Endodermal cell (in vitro differentiated cells): ENCODE measurements at regions not wholly inside any gene's neighbourhood (a gene's known extent, or its start where the extent isn't known, plus 50 kb on each side); places are given as distances from the start of the nearest gene placed in this dataset.

Source experiments
- DNase-seq: peaks from one replicate; pipeline ENCODE4 v3.0.0-alpha.2; 2017
- H3K27ac ChIP-seq: 2 replicates; pipeline ENCODE4 v1.5.1; 2013; ENCODE audit warnings: mild to moderate bottlenecking, low read depth, low read length, moderate library complexity
- H3K27me3 ChIP-seq: 2 replicates; pipeline ENCODE4 v1.6.1; 2013; ENCODE audit warnings: mild to moderate bottlenecking, low read length, moderate library complexity; ENCODE audit not compliant: insufficient read depth, control insufficient read depth, poor library complexity, severe bottlenecking
- H3K36me3 ChIP-seq: 2 replicates; pipeline ENCODE4 v1.7.0; 2013; ENCODE audit warnings: mild to moderate bottlenecking, low read length, moderate library complexity; ENCODE audit not compliant: control insufficient read depth, insufficient read depth
- H3K4me1 ChIP-seq: one replicate; pipeline ENCODE4 v1.7.0; 2013; ENCODE audit warnings: low read length; ENCODE audit not compliant: control insufficient read depth, insufficient read depth
- H3K4me3 ChIP-seq: 2 replicates; pipeline ENCODE4 v1.5.1; 2013; ENCODE audit warnings: mild to moderate bottlenecking, low read length, moderate library complexity
- H3K9ac ChIP-seq: 2 replicates; pipeline ENCODE4 v1.6.1; 2013; ENCODE audit warnings: mild to moderate bottlenecking, low read length, moderate library complexity; ENCODE audit not compliant: poor library complexity, severe bottlenecking; ENCODE audit errors: extremely low read depth
- H3K9me3 ChIP-seq: 2 replicates; pipeline ENCODE4 v1.6.1; 2013; ENCODE audit warnings: mild to moderate bottlenecking, low read length, moderate library complexity; ENCODE audit not compliant: control insufficient read depth
- H3K27ac Mint-ChIP-seq: 2 replicates; pipeline ENCODE4 v1.8.0; 2020; ENCODE audit warnings: mixed read lengths
- H3K27me3 Mint-ChIP-seq: 2 replicates; pipeline ENCODE4 v1.8.0; 2021; ENCODE audit warnings: mild to moderate bottlenecking, mixed read lengths; ENCODE audit not compliant: insufficient read depth
- H3K36me3 Mint-ChIP-seq: 2 replicates; pipeline ENCODE4 v1.8.0; 2020; ENCODE audit warnings: low read depth, mixed read lengths
- H3K4me1 Mint-ChIP-seq: 2 replicates; pipeline ENCODE4 v1.8.0; 2020; ENCODE audit warnings: mixed read lengths
- H3K4me3 Mint-ChIP-seq: 2 replicates; pipeline ENCODE4 v1.8.0; 2020; ENCODE audit warnings: mild to moderate bottlenecking, moderate library complexity, mixed read lengths
- H3K9me3 Mint-ChIP-seq: 2 replicates; pipeline ENCODE4 v1.8.0; 2020; ENCODE audit warnings: mild to moderate bottlenecking, mixed read lengths
- WGBS, 2 experiments: methylation state at CpG; one replicate each; pipeline versions ENCODE4 v1.1.5 to v1.1.7; 2013; ENCODE audit warnings: missing lambda C conversion rate in 2 of 2, mixed read lengths in 1 of 2; ENCODE audit not compliant: insufficient coverage in 1 of 2, insufficient read length in 1 of 2; 5-methylcytosine and 5-hydroxymethylcytosine counted together
- TF ChIP-seq, protein P1 (sequence below): fragments of 200-600 bp; sonication (generic); conservative IDR thresholded peaks from 2 replicates; pipeline ENCODE4 v1.5.0; 2021; ENCODE audit warnings: antibody characterized with exemption, mild to moderate bottlenecking

DNA sequence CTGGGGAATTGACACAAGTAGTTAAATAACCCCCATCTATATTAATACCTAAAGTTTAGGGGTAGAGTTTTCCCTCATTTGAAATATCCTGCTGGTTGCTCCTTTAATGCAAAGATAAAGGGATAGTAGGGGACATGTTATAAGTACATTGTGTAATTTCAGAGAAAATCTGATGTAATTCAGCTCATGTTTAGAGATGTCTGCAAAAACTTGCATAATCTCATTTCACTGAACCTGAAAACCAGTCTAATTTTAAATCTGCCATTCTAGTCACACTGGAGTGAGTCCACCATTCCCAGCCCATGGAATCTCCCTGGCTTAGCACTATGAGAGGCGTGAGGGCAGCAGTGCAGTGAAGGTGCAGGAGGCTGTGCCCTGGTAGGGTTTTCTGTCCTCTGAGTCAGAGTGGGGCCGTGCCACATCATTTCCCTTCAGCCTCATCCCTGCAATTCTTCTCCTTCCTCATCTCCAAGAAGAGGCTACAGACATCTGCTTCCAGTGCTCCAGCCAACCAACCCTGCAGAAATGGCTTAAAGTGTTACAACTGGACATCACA lies 246.3 kb upstream of the UMPS start:
- TF ChIP-seq, protein P1, sequence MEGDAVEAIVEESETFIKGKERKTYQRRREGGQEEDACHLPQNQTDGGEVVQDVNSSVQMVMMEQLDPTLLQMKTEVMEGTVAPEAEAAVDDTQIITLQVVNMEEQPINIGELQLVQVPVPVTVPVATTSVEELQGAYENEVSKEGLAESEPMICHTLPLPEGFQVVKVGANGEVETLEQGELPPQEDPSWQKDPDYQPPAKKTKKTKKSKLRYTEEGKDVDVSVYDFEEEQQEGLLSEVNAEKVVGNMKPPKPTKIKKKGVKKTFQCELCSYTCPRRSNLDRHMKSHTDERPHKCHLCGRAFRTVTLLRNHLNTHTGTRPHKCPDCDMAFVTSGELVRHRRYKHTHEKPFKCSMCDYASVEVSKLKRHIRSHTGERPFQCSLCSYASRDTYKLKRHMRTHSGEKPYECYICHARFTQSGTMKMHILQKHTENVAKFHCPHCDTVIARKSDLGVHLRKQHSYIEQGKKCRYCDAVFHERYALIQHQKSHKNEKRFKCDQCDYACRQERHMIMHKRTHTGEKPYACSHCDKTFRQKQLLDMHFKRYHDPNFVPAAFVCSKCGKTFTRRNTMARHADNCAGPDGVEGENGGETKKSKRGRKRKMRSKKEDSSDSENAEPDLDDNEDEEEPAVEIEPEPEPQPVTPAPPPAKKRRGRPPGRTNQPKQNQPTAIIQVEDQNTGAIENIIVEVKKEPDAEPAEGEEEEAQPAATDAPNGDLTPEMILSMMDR: no peak
- Histone ChIP-seq H3K4me3 (no peak overlapping the region), H3K4me1 (no peaks in the 10 kb centered on the region), H3K27ac (no peak overlapping the region), H3K27me3 (no peaks in the 10 kb centered on the region), H3K36me3 (no peaks in the 10 kb centered on the region), H3K9me3 (no peaks in the 10 kb centered on the region), H3K9ac (no peak overlapping the region)
- no peaks in the 10 kb centered on the region for H3K36me3 Mint-ChIP-seq
- no peaks in the 10 kb centered on the region for H3K9me3 Mint-ChIP-seq
- H3K27ac Mint-ChIP-seq: no peak overlapping the region
- no peak for DNase-seq
- no peak overlapping the region for H3K4me3 Mint-ChIP-seq
- WGBS, 2 experiments: 96% methylated on average over 2 of the region's 2 CpGs; no CpG with 5 or more reads in 1 of the 2 experiments
- H3K4me1 Mint-ChIP-seq: peaks cover 5% of the 10 kb centered on the region
- H3K27me3 Mint-ChIP-seq: no peaks in the 10 kb centered on the region

DNA sequence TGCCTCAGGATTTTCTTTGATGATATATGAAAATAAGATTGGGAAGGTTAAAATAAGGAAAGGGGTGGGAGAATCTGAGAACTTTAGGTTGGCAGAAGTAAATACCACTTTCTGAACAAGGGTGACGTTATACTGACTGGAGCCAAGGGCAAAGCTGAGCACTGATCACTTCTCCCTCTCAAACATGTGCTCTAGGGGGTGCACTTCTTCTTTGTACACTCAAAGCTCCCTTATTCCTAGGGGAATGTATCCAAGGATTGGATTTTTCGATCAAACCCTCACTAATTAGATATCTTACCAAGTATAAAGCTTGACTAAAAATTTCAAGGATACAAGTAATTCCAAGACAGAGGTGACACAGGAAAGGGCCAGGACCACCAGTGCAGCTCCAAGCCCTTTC lies 243.9 kb upstream of the UMPS start:
- peaks cover under 1% of the 10 kb centered on the region for H3K27me3 Mint-ChIP-seq
- no peak overlapping the region for H3K27ac ChIP-seq
- H3K36me3 Mint-ChIP-seq: peaks cover 4% of the 10 kb centered on the region
- DNase-seq: no peak
- H3K9ac ChIP-seq: no peak overlapping the region
- no peaks in the 10 kb centered on the region for H3K27me3 ChIP-seq
- no peaks in the 10 kb centered on the region for H3K9me3 ChIP-seq
- TF ChIP-seq, protein P1: peak; percentile 67
- H3K27ac Mint-ChIP-seq: no peak overlapping the region
- no peaks in the 10 kb centered on the region for H3K4me1 ChIP-seq
- H3K9me3 Mint-ChIP-seq: no peaks in the 10 kb centered on the region
- no peak overlapping the region for H3K4me3 ChIP-seq
- peaks cover 8% of the 10 kb centered on the region for H3K4me1 Mint-ChIP-seq
- no peaks in the 10 kb centered on the region for H3K36me3 ChIP-seq
- WGBS, 2 experiments: 20 to 52% methylated on average over 1 to 2 of the region's 2 CpGs
- H3K4me3 Mint-ChIP-seq: no peak overlapping the region

DNA sequence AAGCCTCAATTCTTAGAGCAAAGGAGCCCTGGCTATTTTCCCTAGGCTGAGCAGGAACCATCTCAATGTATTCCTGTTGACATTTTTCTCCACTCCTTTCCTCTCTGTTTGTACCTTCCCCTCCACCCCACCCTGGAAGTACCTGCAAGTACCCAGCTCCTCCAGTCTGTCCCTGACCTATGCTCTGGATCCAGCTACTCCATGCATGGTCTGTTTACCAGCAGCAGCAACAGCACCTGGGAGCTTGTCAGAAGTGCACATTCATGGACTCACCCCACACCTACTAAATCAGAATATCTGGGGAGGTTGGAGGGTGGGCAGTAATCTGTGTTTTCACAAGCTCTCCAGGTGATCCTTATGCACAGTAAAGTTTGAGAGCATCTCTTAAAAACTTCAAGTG lies 240.7 kb upstream of the UMPS start:
- H3K27me3 Mint-ChIP-seq: peaks cover 3% of the 10 kb centered on the region
- Histone ChIP-seq H3K4me1 (no peaks in the 10 kb centered on the region), H3K9me3 (no peaks in the 10 kb centered on the region), H3K4me3 (no peak overlapping the region), H3K27me3 (no peaks in the 10 kb centered on the region), H3K9ac (no peak overlapping the region), H3K36me3 (no peaks in the 10 kb centered on the region), H3K27ac (no peak overlapping the region)
- TF ChIP-seq, protein P1: no peak
- H3K4me1 Mint-ChIP-seq: peaks cover 17% of the 10 kb centered on the region
- no peak for DNase-seq
- no peaks in the 10 kb centered on the region for H3K9me3 Mint-ChIP-seq
- H3K36me3 Mint-ChIP-seq: peaks cover 4% of the 10 kb centered on the region
- no peak overlapping the region for H3K4me3 Mint-ChIP-seq
- no peak overlapping the region for H3K27ac Mint-ChIP-seq
